HepG2 (cell line): ENCODE measurements at regions not wholly inside any gene's neighbourhood (a gene's known extent, or its start where the extent isn't known, plus 50 kb on each side); places are given as distances from the start of the nearest gene placed in this dataset.

ENCODE experiments used
- ATAC-seq: fragments of 200-7000 bp; cut with Tn5 transposase; 3 replicates; pipeline ENCODE4 v1.9.1; 2020; ENCODE audit warnings: mild to moderate bottlenecking, moderate library complexity
- BruUV-seq: library from RNA; stranded (reverse); fragments of 400-500 nt; replicated peaks from 2 replicates; lab custom pipeline; 2021; lab: Mats Ljungman, UMichigan
- CTCF ChIA-PET: fragments of 300-600 bp; formaldehyde crosslinking; extraction: SDS; loops from one replicate; lab custom pipeline; 2021; ENCODE audit warnings: low total read pairs, inconsistent platforms, low intra/inter-chr PET ratio; lab: Yijun Ruan, JAX
- POLR2A ChIA-PET: fragments of 350-600 bp; sonication (Branson Sonifier 250); formaldehyde crosslinking; loops from one replicate; lab custom pipeline; 2020; ENCODE audit warnings: antibody characterized with exemption, inconsistent platforms; lab: Yijun Ruan, JAX
- DNase-seq: peaks from one replicate; pipeline ENCODE4 v3.0.0-alpha.2; 2015; ENCODE audit warnings: low spot score
- FAIRE-seq: peaks from 3 replicates; lab custom pipeline; 2011; peaks lifted over from hg19 to GRCh38; lab: Jason Lieb, UNC
- H2AFZ ChIP-seq: one replicate; pipeline ENCODE4 v1.6.1; 2011; ENCODE audit warnings: low read length, inconsistent platforms
- H3K27ac ChIP-seq: fragments of 300-600 bp; 3 replicates; pipeline ENCODE4 v1.8.0; 2011; ENCODE audit warnings: mixed run types, mild to moderate bottlenecking, mixed read lengths, low read length, inconsistent platforms; ENCODE audit not compliant: insufficient read depth; ENCODE audit errors: extremely low read length
- H3K27me3 ChIP-seq, 2 experiments: fragments of 200-600 bp in 1 of 2; 2 replicates in 1 of 2; 3 replicates in 1 of 2; pipeline versions ENCODE4 v1.6.0 to v1.8.0; 2011; ENCODE audit warnings: low read length in 2 of 2, mild to moderate bottlenecking in 2 of 2, moderate library complexity in 2 of 2, inconsistent platforms in 1 of 2; ENCODE audit not compliant: insufficient read depth in 2 of 2, control insufficient read depth in 1 of 2
- H3K36me3 ChIP-seq, 2 experiments: fragments of 200-600 bp in 1 of 2; replicated peaks in 1 of 2; 2 replicates in 1 of 2; 3 replicates in 1 of 2; pipeline versions ENCODE4 v1.5.1 to v1.8.0; 2011; ENCODE audit warnings: low read length in 2 of 2, inconsistent platforms in 1 of 2; ENCODE audit not compliant: insufficient read depth in 2 of 2, control insufficient read depth in 1 of 2
- H3K4me1 ChIP-seq: 2 replicates; pipeline ENCODE4 v1.5.1; 2012; ENCODE audit warnings: low read length, inconsistent platforms; ENCODE audit not compliant: insufficient read depth
- H3K4me2 ChIP-seq: 2 replicates; pipeline ENCODE4 v1.6.0; 2011; ENCODE audit warnings: low read depth, low read length, inconsistent platforms
- H3K4me3 ChIP-seq, 3 experiments: fragments of 200-600 bp in 1 of 3; sonication (generic), shearing (Covaris generic) in 1 of 3; replicated peaks in 1 of 3; 2 replicates each; pipeline ENCODE4 v1.5.1; 2011 to 2016; ENCODE audit warnings: low read length in 3 of 3, inconsistent platforms in 2 of 3, low read depth in 2 of 3, mild to moderate bottlenecking in 2 of 3, control low read depth in 1 of 3, mixed read lengths in 1 of 3; ENCODE audit not compliant: insufficient read depth in 1 of 3
- H3K79me2 ChIP-seq: one replicate; pipeline ENCODE4 v1.6.1; 2011; ENCODE audit warnings: low read length, inconsistent platforms; ENCODE audit not compliant: insufficient read depth
- H3K9ac ChIP-seq: 2 replicates; pipeline ENCODE4 v1.6.0; 2011; ENCODE audit warnings: mild to moderate bottlenecking, low read depth, low read length, inconsistent platforms; ENCODE audit not compliant: insufficient read depth
- H3K9me3 ChIP-seq: 2 replicates; pipeline ENCODE4 v1.5.1; 2012; ENCODE audit warnings: mild to moderate bottlenecking, low read length
- H4K20me1 ChIP-seq: 2 replicates; pipeline ENCODE4 v1.6.0; 2011; ENCODE audit warnings: inconsistent platforms, mild to moderate bottlenecking, low read length, moderate library complexity; ENCODE audit not compliant: insufficient read depth
- HIVEP1 ChIP-seq: sonication (generic); formaldehyde crosslinking; IDR thresholded peaks from 2 replicates; pipeline ENCODE4 v1.4.0; 2020; ENCODE audit warnings: mild to moderate bottlenecking, missing genetic modification reagents
- LBX2 ChIP-seq: sonication (generic); formaldehyde crosslinking; IDR thresholded peaks from 2 replicates; pipeline ENCODE4 v1.5.0; 2020; ENCODE audit warnings: missing genetic modification reagents, mild to moderate bottlenecking, borderline replicate concordance
- RBAK ChIP-seq: sonication (generic); formaldehyde crosslinking; IDR thresholded peaks from 2 replicates; pipeline ENCODE4 v1.5.1; 2020; ENCODE audit warnings: mild to moderate bottlenecking, missing genetic modification reagents
- TEAD3 ChIP-seq: optimal IDR thresholded peaks from 2 replicates; pipeline ENCODE3; 2016; ENCODE audit warnings: borderline replicate concordance
- ZNF207 ChIP-seq: fragments of 450-650 bp; IDR thresholded peaks from 2 replicates; pipeline ENCODE4 v1.6.1; 2016; ENCODE audit warnings: antibody characterized with exemption, borderline replicate concordance
- ZNF282 ChIP-seq: fragments of 450-650 bp; IDR thresholded peaks from 2 replicates; pipeline ENCODE4 v1.6.1; 2018; ENCODE audit not compliant: partially characterized antibody
- ZNF484 ChIP-seq: sonication (generic); formaldehyde crosslinking; IDR thresholded peaks from 2 replicates; pipeline ENCODE4 v1.5.1; 2020; ENCODE audit warnings: mild to moderate bottlenecking, low read depth, missing genetic modification reagents, borderline replicate concordance
- ZNF546 ChIP-seq: sonication (generic); formaldehyde crosslinking; conservative IDR thresholded peaks from 2 replicates; pipeline ENCODE4 v1.8.1; 2023; ENCODE audit warnings: mild to moderate bottlenecking, missing genetic modification reagents
- ZNF691 ChIP-seq: sonication (generic); formaldehyde crosslinking; IDR thresholded peaks from 2 replicates; pipeline ENCODE4 v1.4.0; 2020; ENCODE audit warnings: missing genetic modification reagents, low read depth, mild to moderate bottlenecking, borderline replicate concordance
- WGBS: methylation state at CpG from one replicate; pipeline ENCODE4 v1.1.6; 2017; ENCODE audit warnings: low lambda C conversion rate; 5-methylcytosine and 5-hydroxymethylcytosine counted together
- in situ Hi-C: cut with HindIII; loops from 2 replicates; pipeline ENCODE4 v1.10.0; 2017; ENCODE audit warnings: low pct_unique_long_range_greater_than_20kb; ENCODE audit not compliant: extremely low pct_ligation_motif_present
- intact Hi-C: fragments of 100-400 bp; cut with micrococcal nuclease; formaldehyde crosslinking; loops from one replicate; pipeline ENCODE4 v1.10.0; 2022; ENCODE audit not compliant: unreplicated experiment
- TF ChIP-seq, protein P1 (sequence below): sonication (generic); formaldehyde crosslinking; IDR thresholded peaks from 2 replicates; pipeline ENCODE4 v1.5.1; 2020; ENCODE audit warnings: missing genetic modification reagents, mild to moderate bottlenecking, borderline replicate concordance
- TF ChIP-seq, protein P2 (sequence below): sonication (generic); formaldehyde crosslinking; IDR thresholded peaks from 2 replicates; pipeline ENCODE4 v1.5.1; 2020; ENCODE audit warnings: missing genetic modification reagents, mild to moderate bottlenecking, borderline replicate concordance
- TF ChIP-seq, protein P3 (sequence below): sonication (generic); formaldehyde crosslinking; conservative IDR thresholded peaks from 2 replicates; pipeline ENCODE4 v1.5.0; 2020; ENCODE audit warnings: missing genetic modification reagents

- no peak for DNase-seq
- H3K4me1 ChIP-seq: no peaks in the 10 kb centered on the region
- TF ChIP-seq ZNF691 (CRISPR knock-in tag) (no peak), ZNF282 (no peak), ZNF484 (CRISPR knock-in tag) (no peak)
- TF ChIP-seq, all 625 proteins: peak for 0
- Histone ChIP-seq H3K4me2 (no peak overlapping the region), H2AFZ (no peak overlapping the region), H3K79me2 (no peaks in the 10 kb centered on the region), H3K27me3 (no peaks in the 10 kb centered on the region), H3K9ac (no peak overlapping the region), H3K4me3 (no peak overlapping the region), H3K36me3 (no peaks in the 10 kb centered on the region), H3K9me3 (no peaks in the 10 kb centered on the region), H3K27ac (no peak overlapping the region), H4K20me1 (no peaks in the 10 kb centered on the region)
- intact Hi-C loops: no loop called here
- WGBS: 54% methylated on average over 16 of the region's 16 CpGs
- ATAC-seq (no peak), FAIRE-seq (no peak)
- BruUV-seq: no TSS peak
- ChIA-PET POLR2A (no interaction called here), CTCF (no interaction called here)
- in situ Hi-C loops: no loop called here
Observed at GRCh38 chr5:27561408-27561807, 523.0 kb upstream of the CDH9 start.

DNA sequence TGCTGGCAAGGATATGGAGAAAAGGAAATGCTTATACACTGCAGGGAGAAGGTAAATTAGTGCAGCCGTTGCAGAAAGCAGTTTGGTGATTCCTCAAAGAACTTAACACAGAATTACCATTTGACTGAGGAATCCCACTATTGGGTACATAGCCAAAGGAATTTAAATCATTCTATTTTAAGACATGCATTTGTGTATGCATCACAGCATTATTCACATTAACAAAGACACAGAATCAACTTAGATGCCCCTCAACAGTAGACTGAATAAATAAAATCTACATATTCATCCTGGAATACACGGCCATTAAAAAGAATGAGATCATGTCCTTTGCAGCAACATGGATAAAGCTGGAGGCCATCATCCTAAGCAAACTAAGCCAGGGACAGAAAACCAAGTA is 510.1 kb upstream of the CDH9 start:
- Histone ChIP-seq H3K4me2 (no peak overlapping the region), H3K27ac (no peak overlapping the region), H3K79me2 (no peaks in the 10 kb centered on the region), H3K4me1 (no peaks in the 10 kb centered on the region), H4K20me1 (no peaks in the 10 kb centered on the region), H3K4me3 (no peak overlapping the region), H3K9ac (no peak overlapping the region), H2AFZ (no peak overlapping the region), H3K36me3 (no peaks in the 10 kb centered on the region), H3K27me3 (no peaks in the 10 kb centered on the region), H3K9me3 (no peaks in the 10 kb centered on the region)
- no peak for FAIRE-seq
- CTCF ChIA-PET: no interaction called here
- POLR2A ChIA-PET: no interaction called here
- ATAC-seq: no peak
- TF ChIP-seq, protein P1, sequence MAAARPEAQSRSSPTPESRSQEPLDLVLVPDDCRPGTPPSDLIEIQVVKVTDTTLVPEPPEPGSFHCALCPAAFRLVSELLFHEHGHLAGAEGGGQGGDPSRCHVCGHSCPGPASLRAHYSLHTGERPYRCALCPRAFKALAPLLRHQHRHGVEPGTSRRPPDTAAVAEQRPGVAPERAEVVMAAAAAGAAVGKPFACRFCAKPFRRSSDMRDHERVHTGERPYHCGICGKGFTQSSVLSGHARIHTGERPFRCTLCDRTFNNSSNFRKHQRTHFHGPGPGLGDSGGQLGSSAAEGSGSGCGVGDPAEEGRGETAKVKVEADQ (CRISPR knock-in tag): no peak
- TF ChIP-seq ZNF546 (CRISPR knock-in tag) (no peak), TEAD3 (CRISPR knock-in tag) (no peak), HIVEP1 (CRISPR knock-in tag) (no peak), RBAK (CRISPR knock-in tag) (no peak), ZNF207 (no peak), LBX2 (CRISPR knock-in tag) (no peak)
- TF ChIP-seq, protein P2, sequence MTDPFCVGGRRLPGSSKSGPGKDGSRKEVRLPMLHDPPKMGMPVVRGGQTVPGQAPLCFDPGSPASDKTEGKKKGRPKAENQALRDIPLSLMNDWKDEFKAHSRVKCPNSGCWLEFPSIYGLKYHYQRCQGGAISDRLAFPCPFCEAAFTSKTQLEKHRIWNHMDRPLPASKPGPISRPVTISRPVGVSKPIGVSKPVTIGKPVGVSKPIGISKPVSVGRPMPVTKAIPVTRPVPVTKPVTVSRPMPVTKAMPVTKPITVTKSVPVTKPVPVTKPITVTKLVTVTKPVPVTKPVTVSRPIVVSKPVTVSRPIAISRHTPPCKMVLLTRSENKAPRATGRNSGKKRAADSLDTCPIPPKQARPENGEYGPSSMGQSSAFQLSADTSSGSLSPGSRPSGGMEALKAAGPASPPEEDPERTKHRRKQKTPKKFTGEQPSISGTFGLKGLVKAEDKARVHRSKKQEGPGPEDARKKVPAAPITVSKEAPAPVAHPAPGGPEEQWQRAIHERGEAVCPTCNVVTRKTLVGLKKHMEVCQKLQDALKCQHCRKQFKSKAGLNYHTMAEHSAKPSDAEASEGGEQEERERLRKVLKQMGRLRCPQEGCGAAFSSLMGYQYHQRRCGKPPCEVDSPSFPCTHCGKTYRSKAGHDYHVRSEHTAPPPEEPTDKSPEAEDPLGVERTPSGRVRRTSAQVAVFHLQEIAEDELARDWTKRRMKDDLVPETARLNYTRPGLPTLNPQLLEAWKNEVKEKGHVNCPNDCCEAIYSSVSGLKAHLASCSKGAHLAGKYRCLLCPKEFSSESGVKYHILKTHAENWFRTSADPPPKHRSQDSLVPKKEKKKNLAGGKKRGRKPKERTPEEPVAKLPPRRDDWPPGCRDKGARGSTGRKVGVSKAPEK (CRISPR knock-in tag): no peak
- TF ChIP-seq, protein P3, sequence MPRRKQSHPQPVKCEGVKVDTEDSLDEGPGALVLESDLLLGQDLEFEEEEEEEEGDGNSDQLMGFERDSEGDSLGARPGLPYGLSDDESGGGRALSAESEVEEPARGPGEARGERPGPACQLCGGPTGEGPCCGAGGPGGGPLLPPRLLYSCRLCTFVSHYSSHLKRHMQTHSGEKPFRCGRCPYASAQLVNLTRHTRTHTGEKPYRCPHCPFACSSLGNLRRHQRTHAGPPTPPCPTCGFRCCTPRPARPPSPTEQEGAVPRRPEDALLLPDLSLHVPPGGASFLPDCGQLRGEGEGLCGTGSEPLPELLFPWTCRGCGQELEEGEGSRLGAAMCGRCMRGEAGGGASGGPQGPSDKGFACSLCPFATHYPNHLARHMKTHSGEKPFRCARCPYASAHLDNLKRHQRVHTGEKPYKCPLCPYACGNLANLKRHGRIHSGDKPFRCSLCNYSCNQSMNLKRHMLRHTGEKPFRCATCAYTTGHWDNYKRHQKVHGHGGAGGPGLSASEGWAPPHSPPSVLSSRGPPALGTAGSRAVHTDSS (CRISPR knock-in tag): no peak
- in situ Hi-C loops: no loop called here
- intact Hi-C loops: no loop called here
- no TSS peak for BruUV-seq
- 0% methylated on average over 2 of the region's 2 CpGs for WGBS
- no peak for DNase-seq
